ENCODE measurements at regions not wholly inside any gene's neighbourhood (a gene's known extent, or its start where the extent isn't known, plus 50 kb on each side); places are given as distances from the start of the nearest gene placed in this dataset.

DNA sequence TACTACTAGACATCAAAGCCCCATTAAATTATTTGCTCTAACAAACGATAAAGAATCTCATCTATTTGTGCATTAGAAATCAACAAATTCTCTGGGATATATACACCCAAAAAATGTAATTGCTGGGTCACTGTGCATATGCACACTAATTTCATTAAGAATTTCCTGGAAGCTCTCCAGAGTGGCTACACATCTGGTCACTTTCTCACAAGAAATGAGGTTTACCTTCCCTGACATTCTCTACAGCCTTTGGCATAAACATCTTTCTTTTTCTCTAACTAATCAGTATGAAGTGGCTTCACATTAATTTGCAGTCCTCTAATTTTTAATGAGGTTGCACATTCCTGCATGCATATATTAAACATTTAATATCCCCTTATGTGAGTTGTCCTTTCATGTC, 150.8 kb upstream of the ANO5 start:
- H3K27me3 ChIP-seq (ENCODE audit: control insufficient read depth in 2 of 2, insufficient read depth in 2 of 2, low read length in 2 of 2): no peaks in the 10 kb centered on the region

DNA sequence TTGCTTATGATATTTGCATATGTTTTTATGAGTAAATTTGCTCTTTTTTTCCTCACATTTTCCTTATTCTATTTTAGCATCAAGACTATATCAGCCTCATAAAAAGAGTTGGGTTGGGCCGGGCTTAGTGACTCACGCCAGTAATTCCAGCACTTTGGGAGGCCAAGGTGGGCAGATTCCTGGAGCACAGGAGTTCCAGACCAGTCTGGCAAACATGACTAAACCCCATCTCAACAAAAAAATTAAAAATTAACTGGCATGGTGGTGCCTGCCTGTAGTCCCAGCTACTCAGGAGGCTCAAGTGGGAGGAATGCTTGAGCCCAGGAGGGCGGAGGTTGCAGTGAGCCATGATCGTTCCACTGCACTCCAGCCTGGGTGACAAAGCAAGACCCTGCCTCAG, 148.8 kb upstream of the ANO5 start:
- H3K9me3 ChIP-seq (replicated peaks in 1 of 2; ENCODE audit: control insufficient read depth in 1 of 2, insufficient read depth in 1 of 2, low read length in 2 of 2): no peaks in the 10 kb centered on the region
- Mint-ChIP-seq H3K4me3 (no peak overlapping the region), H3K4me1 (no peaks in the 10 kb centered on the region), H3K27me3 (ENCODE audit: low read depth in 3 of 3) (peaks cover 0 to 2% (median 0%) of the 10 kb centered on the region in 3 donors), H3K9me3 (no peaks in the 10 kb centered on the region), H3K36me3 (no peaks in the 10 kb centered on the region), H3K27ac (no peak overlapping the region)
- 96% methylated on average over 3 of the region's 4 CpGs for WGBS (ENCODE audit: insufficient coverage)
- no peaks in the 10 kb centered on the region for H3K79me2 ChIP-seq (ENCODE audit: insufficient read depth, low read length)
- no peaks in the 10 kb centered on the region for H4K20me1 ChIP-seq (ENCODE audit: insufficient read depth, low read length)
- TF ChIP-seq, protein P1, sequence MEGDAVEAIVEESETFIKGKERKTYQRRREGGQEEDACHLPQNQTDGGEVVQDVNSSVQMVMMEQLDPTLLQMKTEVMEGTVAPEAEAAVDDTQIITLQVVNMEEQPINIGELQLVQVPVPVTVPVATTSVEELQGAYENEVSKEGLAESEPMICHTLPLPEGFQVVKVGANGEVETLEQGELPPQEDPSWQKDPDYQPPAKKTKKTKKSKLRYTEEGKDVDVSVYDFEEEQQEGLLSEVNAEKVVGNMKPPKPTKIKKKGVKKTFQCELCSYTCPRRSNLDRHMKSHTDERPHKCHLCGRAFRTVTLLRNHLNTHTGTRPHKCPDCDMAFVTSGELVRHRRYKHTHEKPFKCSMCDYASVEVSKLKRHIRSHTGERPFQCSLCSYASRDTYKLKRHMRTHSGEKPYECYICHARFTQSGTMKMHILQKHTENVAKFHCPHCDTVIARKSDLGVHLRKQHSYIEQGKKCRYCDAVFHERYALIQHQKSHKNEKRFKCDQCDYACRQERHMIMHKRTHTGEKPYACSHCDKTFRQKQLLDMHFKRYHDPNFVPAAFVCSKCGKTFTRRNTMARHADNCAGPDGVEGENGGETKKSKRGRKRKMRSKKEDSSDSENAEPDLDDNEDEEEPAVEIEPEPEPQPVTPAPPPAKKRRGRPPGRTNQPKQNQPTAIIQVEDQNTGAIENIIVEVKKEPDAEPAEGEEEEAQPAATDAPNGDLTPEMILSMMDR (IDR thresholded peaks at IDR 0.05): no peak
- DNase-seq: no peak
- no peak overlapping the region for H3K4me2 ChIP-seq (replicated peaks; ENCODE audit: extremely low read depth, low read length, poor library complexity, severe bottlenecking)
- no peaks in the 10 kb centered on the region for H3K36me3 ChIP-seq (replicated peaks in 1 of 2; ENCODE audit: control insufficient read depth in 1 of 2, insufficient read depth in 2 of 2, low read length in 2 of 2)
- no peak overlapping the region for H3K27ac ChIP-seq (ENCODE audit: low read depth in 1 of 2, low read length in 2 of 2)
- H2AFZ ChIP-seq (ENCODE audit: insufficient read depth, low read depth, low read length, poor library complexity, severe bottlenecking): no peak overlapping the region
- intact Hi-C loops (cut with micrococcal nuclease): no loop called here
- no peak overlapping the region for H3K9ac ChIP-seq (ENCODE audit: insufficient read depth, low read length, poor library complexity, severe bottlenecking)
- no peaks in the 10 kb centered on the region for H3K4me1 ChIP-seq (ENCODE audit: control insufficient read depth in 1 of 2, insufficient read depth in 2 of 2, low read length in 2 of 2)
- H3K4me3 ChIP-seq (replicated peaks in 1 of 3; ENCODE audit: low read depth in 2 of 3, low read length in 3 of 3): no peak overlapping the region
- H3K27me3 ChIP-seq (ENCODE audit: control insufficient read depth in 2 of 2, insufficient read depth in 2 of 2, low read length in 2 of 2): no peaks in the 10 kb centered on the region

More for the DNA sequence above, 150.8 kb upstream of the ANO5 start:
- no peak for DNase-seq
- Mint-ChIP-seq H3K27ac (no peak overlapping the region), H3K27me3 (ENCODE audit: low read depth in 3 of 3) (peaks cover 0 to 2% (median 0%) of the 10 kb centered on the region in 3 donors), H3K36me3 (no peaks in the 10 kb centered on the region), H3K4me3 (no peak overlapping the region), H3K4me1 (no peaks in the 10 kb centered on the region), H3K9me3 (no peaks in the 10 kb centered on the region)
- H3K9me3 ChIP-seq (replicated peaks in 1 of 2; ENCODE audit: control insufficient read depth in 1 of 2, insufficient read depth in 1 of 2, low read length in 2 of 2): no peaks in the 10 kb centered on the region
- H3K9ac ChIP-seq (ENCODE audit: insufficient read depth, low read length, poor library complexity, severe bottlenecking): no peak overlapping the region
- no CpG with 5 or more reads among the region's 1 CpG for WGBS (ENCODE audit: insufficient coverage)
- H3K79me2 ChIP-seq (ENCODE audit: insufficient read depth, low read length): no peaks in the 10 kb centered on the region
- no peak overlapping the region for H3K4me2 ChIP-seq (replicated peaks; ENCODE audit: extremely low read depth, low read length, poor library complexity, severe bottlenecking)
- H3K4me3 ChIP-seq (replicated peaks in 1 of 3; ENCODE audit: low read depth in 2 of 3, low read length in 3 of 3): no peak overlapping the region
- no peaks in the 10 kb centered on the region for H3K4me1 ChIP-seq (ENCODE audit: control insufficient read depth in 1 of 2, insufficient read depth in 2 of 2, low read length in 2 of 2)
- TF ChIP-seq, protein P1 (IDR thresholded peaks at IDR 0.05): no peak
- no peaks in the 10 kb centered on the region for H4K20me1 ChIP-seq (ENCODE audit: insufficient read depth, low read length)
- H2AFZ ChIP-seq (ENCODE audit: insufficient read depth, low read depth, low read length, poor library complexity, severe bottlenecking): no peak overlapping the region
- no peak overlapping the region for H3K27ac ChIP-seq (ENCODE audit: low read depth in 1 of 2, low read length in 2 of 2)
- intact Hi-C loops (cut with micrococcal nuclease): no loop called here
- H3K36me3 ChIP-seq (replicated peaks in 1 of 2; ENCODE audit: control insufficient read depth in 1 of 2, insufficient read depth in 2 of 2, low read length in 2 of 2): no peaks in the 10 kb centered on the region

All from CD14-positive monocyte (primary cell).